PC-9 (cell line): ENCODE measurements at regions not wholly inside any gene's neighbourhood (a gene's known extent, or its start where the extent isn't known, plus 50 kb on each side); places are given as distances from the start of the nearest gene placed in this dataset.

ENCODE experiments used
- BruUV-seq: library from RNA; stranded (reverse); fragments of 400-500 nt; replicated peaks from 2 replicates; lab custom pipeline; 2021; lab: Mats Ljungman, UMichigan
- CTCF ChIA-PET: fragments of 300-600 bp; sonication (Branson Sonifier 250); formaldehyde crosslinking; loops from one replicate; lab custom pipeline; 2022; ENCODE audit warnings: antibody characterized with exemption; lab: Charles Lee
- POLR2A ChIA-PET: fragments of 300-600 bp; sonication (Branson Sonifier 250); formaldehyde crosslinking; loops from one replicate; lab custom pipeline; 2022; ENCODE audit warnings: antibody characterized with exemption; ENCODE audit not compliant: unreplicated experiment; lab: Charles Lee
- DNase-seq, 2 experiments: peaks; one replicate each; pipeline versions ENCODE4 v3.0.0 to v3.0.0-alpha.2; 2015 to 2022; ENCODE audit warnings: mixed read lengths in 1 of 2
- H2AFZ ChIP-seq: fragments of 200-600 bp; sonication (generic); 2 replicates; pipeline ENCODE4 v1.8.1; 2017; ENCODE audit warnings: antibody characterized with exemption
- H3F3A ChIP-seq: fragments of 200-600 bp; sonication (generic); 2 replicates; pipeline ENCODE4 v1.8.1; 2017; ENCODE audit warnings: antibody characterized with exemption, mild to moderate bottlenecking, low read depth; ENCODE audit not compliant: insufficient read depth
- H3K27ac ChIP-seq: fragments of 200-600 bp; sonication (generic); 2 replicates; pipeline ENCODE4 v1.6.1; 2016; ENCODE audit warnings: mixed run types
- H3K27me3 ChIP-seq: fragments of 200-600 bp; sonication (generic); 2 replicates; pipeline ENCODE4 v1.6.1; 2016; ENCODE audit warnings: low read depth, mixed run types; ENCODE audit not compliant: insufficient read depth
- H3K36me3 ChIP-seq: fragments of 200-600 bp; sonication (generic); 2 replicates; pipeline ENCODE4 v1.6.1; 2016; ENCODE audit warnings: low read depth, mixed run types
- H3K4me1 ChIP-seq: fragments of 200-600 bp; sonication (generic); replicated peaks from 2 replicates; pipeline ENCODE4 v1.6.1; 2016; ENCODE audit warnings: mixed run types; ENCODE audit not compliant: insufficient read depth
- H3K4me2 ChIP-seq: fragments of 200-600 bp; sonication (generic); 2 replicates; pipeline ENCODE4 v1.6.1; 2017; ENCODE audit warnings: mixed run types
- H3K4me3 ChIP-seq: fragments of 200-600 bp; sonication (generic); 2 replicates; pipeline ENCODE4 v1.6.1; 2016; ENCODE audit warnings: mixed run types
- H3K79me2 ChIP-seq: fragments of 200-600 bp; sonication (generic); 2 replicates; pipeline ENCODE4 v1.6.1; 2017; ENCODE audit warnings: low read depth, mixed run types
- H3K9me2 ChIP-seq: fragments of 200-600 bp; sonication (generic); 2 replicates; pipeline ENCODE4 v1.8.1; 2017; ENCODE audit warnings: mild to moderate bottlenecking; ENCODE audit not compliant: insufficient read depth
- H3K9me3 ChIP-seq: fragments of 200-600 bp; sonication (generic); 2 replicates; pipeline ENCODE4 v1.8.1; 2016; ENCODE audit warnings: low read depth; ENCODE audit not compliant: insufficient read depth
- H4K20me1 ChIP-seq: fragments of 200-600 bp; sonication (generic); 2 replicates; pipeline ENCODE4 v1.8.1; 2017; ENCODE audit not compliant: insufficient read depth
- CTCF ChIP-seq: fragments of 200-600 bp; sonication (generic); conservative IDR thresholded peaks from 2 replicates; pipeline ENCODE4 v1.6.1; 2017; ENCODE audit warnings: mixed run types, antibody characterized with exemption, mild to moderate bottlenecking, moderate library complexity
- EZH2 ChIP-seq: fragments of 200-600 bp; sonication (generic); IDR thresholded peaks from 2 replicates; pipeline ENCODE4 v1.8.0; 2017; ENCODE audit warnings: antibody characterized with exemption, low read depth
- intact Hi-C: fragments of 100-400 bp; cut with micrococcal nuclease; formaldehyde crosslinking; loops from one replicate; pipeline ENCODE4 v1.10.0; 2022; ENCODE audit not compliant: unreplicated experiment

DNA sequence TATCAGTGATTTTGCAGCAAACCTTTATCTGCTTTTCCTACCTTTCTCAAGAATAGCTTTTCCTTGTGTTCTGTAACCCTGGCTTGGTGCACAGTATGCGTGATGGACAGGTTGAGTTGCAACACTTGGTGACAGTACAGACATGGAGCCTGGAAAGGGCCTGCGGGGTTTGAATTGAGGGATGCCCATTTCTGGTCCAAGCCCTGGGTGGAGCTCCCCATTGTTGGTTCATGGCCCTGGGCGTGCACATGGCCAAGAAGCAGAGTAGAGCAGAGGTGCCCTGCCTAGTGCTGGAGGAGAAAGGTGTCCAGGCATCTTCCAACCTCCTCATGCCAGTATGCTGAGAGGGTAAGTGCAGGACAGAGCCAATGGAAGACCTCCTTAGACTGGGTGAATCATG, 106.6 kb upstream of the MKLN1 start:
- Histone ChIP-seq H3F3A (0 out of 2 replicates have a peak, but pooled peaks cover under 1% of the 10 kb centered on the region), H3K79me2 (no peaks in the 10 kb centered on the region), H2AFZ (no peak overlapping the region), H3K36me3 (no peaks in the 10 kb centered on the region), H3K9me2 (no peaks in the 10 kb centered on the region), H3K27ac (no peak overlapping the region), H4K20me1 (no peaks in the 10 kb centered on the region), H3K4me1 (0 out of 2 replicates have a peak, but pooled peaks cover 2% of the 10 kb centered on the region), H3K9me3 (no peaks in the 10 kb centered on the region), H3K4me2 (no peak overlapping the region), H3K27me3 (no peaks in the 10 kb centered on the region), H3K4me3 (no peak overlapping the region)
- BruUV-seq = no TSS peak
- CTCF ChIA-PET = interaction anchor here (0.7 kb wide), 1 partner anchor 9 kb away, joined by 7 read pairs; no protein-coding TSS in a partner anchor
- DNase-seq = no peak
- TF ChIP-seq EZH2 (no peak), CTCF (no peak)
- POLR2A ChIA-PET = no interaction called here
- intact Hi-C loops = no loop called here

GRCh38 chr7:131222171-131222570, 105.5 kb upstream of the MKLN1 start:
- no TSS peak for BruUV-seq
- H3K27me3 ChIP-seq = no peaks in the 10 kb centered on the region
- intact Hi-C loops = no loop called here
- 0 out of 2 replicates have a peak, but pooled peaks cover 5% of the 10 kb centered on the region for H3K4me1 ChIP-seq
- ChIA-PET CTCF (no interaction called here), POLR2A (no interaction called here)
- H3K4me3 ChIP-seq = no peak overlapping the region
- H4K20me1 ChIP-seq = no peaks in the 10 kb centered on the region
- DNase-seq = no peak
- no peaks in the 10 kb centered on the region for H3K9me3 ChIP-seq
- no peaks in the 10 kb centered on the region for H3K79me2 ChIP-seq
- H3K9me2 ChIP-seq = no peaks in the 10 kb centered on the region
- 0 out of 2 replicates have a peak, but pooled peaks cover 4% of the 10 kb centered on the region for H3F3A ChIP-seq
- no peak overlapping the region for H2AFZ ChIP-seq
- H3K27ac ChIP-seq = no peak overlapping the region
- no peak overlapping the region for H3K4me2 ChIP-seq
- H3K36me3 ChIP-seq = no peaks in the 10 kb centered on the region
- TF ChIP-seq EZH2 = no peak
- no peak for TF ChIP-seq CTCF

DNA sequence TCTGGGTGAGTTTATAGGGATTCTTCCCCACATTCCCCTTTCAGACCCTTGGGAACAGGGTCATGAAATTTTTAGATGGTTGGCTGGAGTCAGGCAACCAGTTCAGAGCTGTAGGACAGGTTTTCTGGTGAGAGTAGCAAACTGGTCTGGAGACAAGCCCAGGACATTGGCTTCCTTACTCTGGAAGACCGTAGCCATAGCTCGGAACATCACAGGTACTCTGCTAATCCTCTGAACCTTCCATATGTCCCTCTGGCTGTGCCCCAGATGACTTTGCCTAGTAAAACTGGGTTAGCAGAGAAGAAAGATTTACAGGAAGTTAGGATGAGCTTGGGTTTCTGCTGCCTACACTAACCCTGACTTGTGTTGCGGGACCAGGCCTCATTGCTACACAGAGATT, 104.5 kb upstream of the MKLN1 start:
- H3K4me1 ChIP-seq = 0 out of 2 replicates have a peak, but pooled peaks cover 5% of the 10 kb centered on the region
- POLR2A ChIA-PET = no interaction called here
- CTCF ChIA-PET = no interaction called here

More for the DNA sequence above, 104.5 kb upstream of the MKLN1 start:
- Histone ChIP-seq H2AFZ (no peak overlapping the region), H3K4me3 (no peak overlapping the region), H3K27ac (no peak overlapping the region), H4K20me1 (no peaks in the 10 kb centered on the region), H3F3A (0 out of 2 replicates have a peak, but pooled peaks cover 4% of the 10 kb centered on the region), H3K9me2 (no peaks in the 10 kb centered on the region), H3K9me3 (no peaks in the 10 kb centered on the region), H3K4me2 (no peak overlapping the region), H3K36me3 (no peaks in the 10 kb centered on the region), H3K27me3 (no peaks in the 10 kb centered on the region), H3K79me2 (no peaks in the 10 kb centered on the region)
- intact Hi-C loops = no loop called here
- BruUV-seq = no TSS peak
- DNase-seq = no peak
- TF ChIP-seq EZH2 (no peak), CTCF (no peak)
